Central memory CD8-positive, alpha-beta T cell (primary cell): ENCODE measurements at regions not wholly inside any gene's neighbourhood (a gene's known extent, or its start where the extent isn't known, plus 50 kb on each side); places are given as distances from the start of the nearest gene placed in this dataset.
"Not testable (repeated sequence)": the region's sequence is repeated elsewhere in the genome, so short reads cannot be mapped to it uniquely, and the experiment has no call there.

Experiments
- ATAC-seq: fragments of 150-1000 bp; cut with Tn5 transposase; replicated peaks from 2 replicates; pipeline ENCODE4 v1.10.0; 2022; ENCODE audit warnings: mild to moderate bottlenecking, moderate FRiP score, moderate number of reproducible peaks; ENCODE audit not compliant: poor library complexity, severe bottlenecking; ENCODE audit errors: extremely low read depth
- DNase-seq, 2 donors: peaks; one replicate each; pipeline ENCODE4 v3.0.0; 2021; ENCODE audit warnings: low spot score in 2 of 2
- H3K27ac Mint-ChIP-seq: one replicate; pipeline ENCODE4 v1.8.0; 2022; ENCODE audit warnings: low read depth, mild to moderate bottlenecking, moderate library complexity, mixed read lengths
- H3K27me3 Mint-ChIP-seq: one replicate; pipeline ENCODE4 v1.8.0; 2022; ENCODE audit warnings: mixed read lengths
- H3K36me3 Mint-ChIP-seq: one replicate; pipeline ENCODE4 v1.8.0; 2022; ENCODE audit warnings: mild to moderate bottlenecking, moderate library complexity, mixed read lengths; ENCODE audit not compliant: insufficient read depth
- H3K4me1 Mint-ChIP-seq: one replicate; pipeline ENCODE4 v1.8.0; 2022; ENCODE audit warnings: mixed read lengths
- H3K4me3 Mint-ChIP-seq: one replicate; pipeline ENCODE4 v1.8.0; 2022; ENCODE audit warnings: mild to moderate bottlenecking, moderate library complexity, mixed read lengths
- H3K9me3 Mint-ChIP-seq: one replicate; pipeline ENCODE4 v1.8.0; 2022; ENCODE audit warnings: mixed read lengths

DNA sequence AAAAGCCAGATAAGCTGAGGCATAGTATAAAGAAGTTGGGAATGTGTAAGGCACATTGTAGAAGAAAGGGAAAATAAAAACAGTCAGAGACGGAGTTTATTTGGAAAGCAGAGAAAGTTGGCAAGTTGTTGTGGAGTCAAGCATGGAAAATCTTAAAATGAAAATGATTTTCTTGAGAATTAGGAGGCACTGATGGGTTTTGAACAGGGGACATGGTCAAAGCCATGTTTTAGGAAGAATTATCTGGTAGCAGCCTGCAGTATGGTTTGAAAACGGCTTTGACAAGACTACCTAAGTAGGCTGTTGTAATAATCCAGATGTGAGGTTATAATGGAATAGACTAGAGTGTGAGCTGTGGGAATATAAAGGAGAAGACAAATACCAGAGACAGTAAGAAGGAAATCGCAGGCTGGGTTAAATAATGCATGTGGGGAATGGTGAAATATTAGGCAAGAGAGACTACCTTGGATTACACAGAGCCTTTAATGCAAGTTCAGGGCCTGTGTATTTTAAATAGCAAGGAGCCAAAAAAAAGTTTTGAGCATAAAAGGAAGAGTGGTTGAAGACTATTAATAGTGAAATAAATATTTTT is 130.4 kb upstream of the MEOX2 start:
- peaks cover 18% of the 10 kb centered on the region for H3K9me3 Mint-ChIP-seq
- H3K4me3 Mint-ChIP-seq: no peak overlapping the region
- no peak overlapping the region for H3K27ac Mint-ChIP-seq
- no peaks in the 10 kb centered on the region for H3K36me3 Mint-ChIP-seq
- ATAC-seq: no peak
- no peaks in the 10 kb centered on the region for H3K27me3 Mint-ChIP-seq
- DNase-seq: no peak
- no peaks in the 10 kb centered on the region for H3K4me1 Mint-ChIP-seq

DNA sequence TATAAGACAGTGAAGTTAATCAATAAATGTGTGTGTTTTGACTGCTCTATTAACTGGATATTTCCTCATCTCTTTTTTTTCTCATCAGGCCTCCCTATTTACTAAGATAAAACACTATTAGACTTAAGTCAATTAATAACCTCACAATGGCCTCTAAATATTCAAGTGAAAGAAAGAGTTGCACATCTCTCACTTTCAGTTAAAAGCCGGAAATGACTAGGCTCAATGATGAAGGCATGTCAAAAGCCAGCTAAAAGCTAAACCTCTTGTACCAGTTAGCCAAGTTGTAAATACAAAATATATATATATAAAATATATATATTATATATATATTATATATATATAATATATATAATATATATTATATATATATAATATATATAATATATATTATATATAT is 127.0 kb upstream of the MEOX2 start:
- H3K9me3 Mint-ChIP-seq: peaks cover 28% of the 10 kb centered on the region
- DNase-seq (no peak), ATAC-seq (no peak)
- H3K27ac Mint-ChIP-seq: no peak overlapping the region
- no peaks in the 10 kb centered on the region for H3K27me3 Mint-ChIP-seq
- no peaks in the 10 kb centered on the region for H3K4me1 Mint-ChIP-seq
- H3K36me3 Mint-ChIP-seq: no peaks in the 10 kb centered on the region
- no peak overlapping the region for H3K4me3 Mint-ChIP-seq

DNA sequence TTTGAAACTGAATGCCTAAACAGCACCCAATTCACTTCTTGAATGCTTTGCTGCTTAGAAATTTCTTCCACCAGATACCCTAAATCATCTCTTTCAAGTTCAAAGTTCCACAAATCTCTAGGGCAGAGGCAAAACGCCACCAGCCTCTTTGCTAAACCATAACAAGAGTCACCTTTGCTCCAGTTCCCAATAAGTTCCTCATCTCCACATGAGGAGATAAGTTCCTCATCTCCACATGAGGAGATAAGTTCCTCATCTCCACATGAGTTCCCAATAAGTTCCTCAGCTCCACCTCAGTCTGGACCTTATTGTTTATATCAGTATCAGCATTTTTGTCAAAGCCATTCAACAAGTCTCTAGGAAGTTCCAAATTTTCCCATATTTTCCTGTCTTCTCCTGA is 123.9 kb upstream of the MEOX2 start:
- not testable (repeated sequence) for H3K4me1 Mint-ChIP-seq, H3K27me3 Mint-ChIP-seq, H3K36me3 Mint-ChIP-seq, ATAC-seq, H3K4me3 Mint-ChIP-seq, H3K27ac Mint-ChIP-seq, DNase-seq
- H3K9me3 Mint-ChIP-seq: peaks cover 23% of the 10 kb centered on the region

DNA sequence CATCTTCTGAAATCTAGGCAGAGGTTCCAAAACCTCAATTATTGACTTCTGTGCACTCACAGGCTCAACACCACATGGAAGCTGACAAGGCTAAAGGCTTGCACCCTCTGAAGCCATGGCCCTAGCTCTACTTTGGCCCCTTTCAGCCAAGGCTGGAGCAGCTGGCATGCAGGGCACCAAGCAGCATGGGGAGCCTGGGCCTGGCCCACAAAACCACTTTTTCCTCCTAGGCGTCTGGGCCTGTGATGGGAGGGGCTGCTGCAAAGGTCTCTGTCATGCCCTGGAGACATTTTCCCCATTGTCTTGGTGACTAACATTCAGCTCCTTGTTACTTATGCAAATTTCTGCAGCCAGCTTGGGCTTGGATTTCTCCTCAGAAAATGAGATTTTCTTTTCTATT is 123.5 kb upstream of the MEOX2 start:
- not testable (repeated sequence) for H3K4me1 Mint-ChIP-seq, DNase-seq, H3K4me3 Mint-ChIP-seq, ATAC-seq, H3K36me3 Mint-ChIP-seq, H3K27me3 Mint-ChIP-seq, H3K27ac Mint-ChIP-seq
- H3K9me3 Mint-ChIP-seq: peaks cover 23% of the 10 kb centered on the region

DNA sequence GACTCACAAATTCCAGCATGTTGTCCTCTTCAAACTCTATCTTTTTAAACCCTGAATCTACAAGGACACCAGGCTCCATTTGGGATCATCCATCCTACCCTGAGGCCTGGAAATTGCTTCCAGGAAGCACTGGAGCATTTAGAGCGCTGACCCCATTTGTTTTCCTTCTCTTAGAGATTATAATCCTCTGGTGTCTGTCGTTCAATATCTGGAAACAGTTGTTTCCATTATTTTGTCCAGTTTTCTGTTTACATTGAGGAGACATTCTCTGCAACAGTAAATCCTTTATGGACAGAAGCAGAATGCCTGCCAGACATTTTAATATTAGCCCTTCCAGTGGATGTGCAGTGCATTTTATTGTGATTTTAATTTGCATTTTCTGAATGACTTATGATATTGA is 119.4 kb upstream of the MEOX2 start:
- Mint-ChIP-seq H3K4me1 (no peaks in the 10 kb centered on the region), H3K27me3 (no peaks in the 10 kb centered on the region), H3K36me3 (no peaks in the 10 kb centered on the region), H3K9me3 (peaks cover 26% of the 10 kb centered on the region), H3K4me3 (no peak overlapping the region), H3K27ac (no peak overlapping the region)
- ATAC-seq: no peak
- no peak for DNase-seq

DNA sequence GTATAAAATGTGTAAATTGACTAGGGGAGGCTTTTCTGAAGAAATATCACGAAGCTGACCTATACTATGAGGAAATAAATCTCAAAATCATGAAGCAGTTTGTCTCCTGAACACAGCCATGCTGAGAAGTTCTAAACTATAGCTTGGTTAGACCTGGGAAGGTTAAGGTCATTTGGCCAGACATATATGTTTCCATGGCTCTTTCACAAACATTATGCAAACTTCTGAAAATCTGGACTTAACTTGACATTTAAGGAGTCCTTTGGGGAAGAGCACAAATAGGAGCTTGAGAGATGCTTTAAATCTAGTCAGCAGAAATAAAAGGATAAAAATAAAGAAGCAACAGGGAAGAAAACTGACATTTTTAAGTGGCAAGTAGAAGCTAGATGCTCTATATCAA is 115.9 kb upstream of the MEOX2 start:
- no peak for DNase-seq
- no peaks in the 10 kb centered on the region for H3K36me3 Mint-ChIP-seq

DNA sequence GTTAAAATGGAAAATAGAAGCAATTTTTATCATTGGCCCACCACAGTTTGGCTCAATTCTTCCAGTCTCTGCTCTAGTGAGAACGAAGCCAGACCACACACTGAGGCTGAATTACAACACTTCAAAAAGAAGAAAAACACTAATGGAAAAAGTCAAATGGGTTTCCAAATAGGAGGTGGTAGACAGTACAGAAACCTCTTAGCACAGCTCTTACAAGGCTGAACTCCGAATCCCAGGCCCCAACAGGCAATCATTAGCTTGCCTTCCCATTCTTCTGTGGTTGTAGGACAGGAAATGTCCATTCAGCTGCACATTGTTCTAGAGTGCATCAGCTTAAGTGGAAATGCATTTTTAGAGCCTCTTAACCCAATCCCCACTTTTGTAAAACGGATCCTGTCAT is 115.1 kb upstream of the MEOX2 start:
- Mint-ChIP-seq H3K4me1 (no peaks in the 10 kb centered on the region), H3K27me3 (no peaks in the 10 kb centered on the region), H3K36me3 (no peaks in the 10 kb centered on the region), H3K4me3 (no peak overlapping the region), H3K9me3 (peaks cover 15% of the 10 kb centered on the region), H3K27ac (no peak overlapping the region)
- ATAC-seq: no peak
- no peak for DNase-seq

More for the DNA sequence above, 115.9 kb upstream of the MEOX2 start:
- Mint-ChIP-seq H3K27me3 (no peaks in the 10 kb centered on the region), H3K9me3 (peaks cover 15% of the 10 kb centered on the region), H3K27ac (no peak overlapping the region), H3K4me1 (no peaks in the 10 kb centered on the region), H3K4me3 (no peak overlapping the region)
- no peak for ATAC-seq

DNA sequence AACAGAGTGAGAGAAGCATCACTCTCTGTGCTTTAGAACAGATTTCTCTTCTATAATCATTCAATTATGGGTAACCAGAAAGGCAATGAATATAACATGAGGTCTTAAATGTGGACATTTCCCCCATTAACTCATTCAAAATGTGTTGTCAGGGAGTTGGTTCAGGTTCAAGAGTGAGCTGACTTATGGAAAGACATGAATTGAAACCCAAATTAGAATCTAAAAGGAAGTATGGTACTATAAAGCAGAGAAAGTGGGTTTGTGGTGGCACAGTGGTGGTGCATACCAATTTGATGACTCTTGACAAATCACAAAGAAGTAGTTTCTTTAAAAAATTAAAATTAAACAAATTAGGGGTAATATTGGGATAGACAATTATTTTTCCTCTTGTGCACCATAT is 114.6 kb upstream of the MEOX2 start:
- no peaks in the 10 kb centered on the region for H3K36me3 Mint-ChIP-seq
- H3K9me3 Mint-ChIP-seq: peaks cover 15% of the 10 kb centered on the region
- ATAC-seq (no peak), DNase-seq (no peak)
- H3K4me1 Mint-ChIP-seq: no peaks in the 10 kb centered on the region
- no peak overlapping the region for H3K27ac Mint-ChIP-seq
- H3K4me3 Mint-ChIP-seq: no peak overlapping the region
- no peaks in the 10 kb centered on the region for H3K27me3 Mint-ChIP-seq

DNA sequence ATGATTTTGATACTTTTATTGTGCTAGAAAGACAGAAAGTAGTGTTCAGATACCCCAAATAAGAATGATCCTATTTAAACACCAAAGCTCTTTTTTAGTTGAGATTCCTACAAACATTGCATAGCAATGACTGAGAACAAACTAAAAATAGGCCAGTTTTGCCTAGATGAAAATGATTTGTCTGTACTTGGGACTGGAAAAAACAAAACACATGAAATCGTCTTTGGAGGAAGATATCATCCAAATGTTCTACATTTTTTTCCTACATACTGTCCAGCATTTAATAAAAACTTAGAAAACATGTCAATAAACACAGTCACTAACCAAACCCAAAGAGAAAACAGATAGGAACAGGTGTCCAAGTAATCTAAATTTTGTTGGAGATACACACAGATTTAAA is 111.6 kb upstream of the MEOX2 start:
- H3K27ac Mint-ChIP-seq: no peak overlapping the region
- no peak for DNase-seq

DNA sequence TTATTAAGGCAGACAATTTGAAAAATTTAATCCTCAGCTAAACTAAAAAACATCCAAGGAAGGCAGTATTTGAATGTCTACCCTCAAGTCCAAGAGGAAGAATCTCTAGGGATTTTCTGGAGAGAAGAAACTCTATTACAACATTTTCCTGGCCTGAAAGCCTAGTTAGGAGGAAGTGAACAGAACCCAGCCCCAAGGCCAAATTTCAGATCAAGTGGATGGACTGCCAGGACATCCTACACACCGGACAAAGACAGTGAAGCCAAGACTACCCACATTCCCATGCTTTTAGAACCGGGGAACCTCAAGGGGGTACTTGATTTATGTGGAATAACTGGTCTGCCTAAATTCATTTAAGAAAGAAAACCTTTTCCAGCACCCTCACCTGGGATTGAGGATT is 108.9 kb upstream of the MEOX2 start:
- H3K4me1 Mint-ChIP-seq: no peaks in the 10 kb centered on the region
- H3K27ac Mint-ChIP-seq: no peak overlapping the region
- ATAC-seq: no peak
- no peaks in the 10 kb centered on the region for H3K27me3 Mint-ChIP-seq
- no peaks in the 10 kb centered on the region for H3K36me3 Mint-ChIP-seq
- no peak for DNase-seq
- H3K4me3 Mint-ChIP-seq: no peak overlapping the region
- peaks cover 5% of the 10 kb centered on the region for H3K9me3 Mint-ChIP-seq

More for the DNA sequence above, 111.6 kb upstream of the MEOX2 start:
- ATAC-seq: no peak
- no peaks in the 10 kb centered on the region for H3K27me3 Mint-ChIP-seq
- H3K9me3 Mint-ChIP-seq: peaks cover 5% of the 10 kb centered on the region
- H3K4me3 Mint-ChIP-seq: no peak overlapping the region
- H3K36me3 Mint-ChIP-seq: no peaks in the 10 kb centered on the region
- no peaks in the 10 kb centered on the region for H3K4me1 Mint-ChIP-seq

DNA sequence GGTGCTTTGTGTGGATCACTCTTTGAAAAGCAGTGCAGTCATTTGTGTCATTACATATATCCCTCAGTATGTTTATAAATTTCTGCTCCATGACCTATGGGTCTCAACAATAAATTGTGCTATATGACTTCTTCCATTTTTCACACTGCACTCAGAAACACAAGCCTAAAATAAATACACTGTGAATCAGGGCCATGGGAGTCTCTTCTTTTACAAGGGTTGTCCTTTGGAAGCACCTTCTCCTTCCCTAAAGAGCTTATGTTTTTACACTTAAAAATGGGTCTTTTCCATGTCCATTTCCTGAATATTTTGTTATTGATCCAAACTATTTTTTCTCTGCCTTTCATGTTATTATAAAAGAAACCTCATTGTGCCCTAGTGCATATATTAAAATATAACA is 108.3 kb upstream of the MEOX2 start:
- H3K27me3 Mint-ChIP-seq: no peaks in the 10 kb centered on the region
- H3K36me3 Mint-ChIP-seq: peaks cover 2% of the 10 kb centered on the region
- H3K4me1 Mint-ChIP-seq: no peaks in the 10 kb centered on the region
- DNase-seq (no peak), ATAC-seq (no peak)
- no peak overlapping the region for H3K27ac Mint-ChIP-seq
- H3K9me3 Mint-ChIP-seq: peaks cover 3% of the 10 kb centered on the region
- no peak overlapping the region for H3K4me3 Mint-ChIP-seq

DNA sequence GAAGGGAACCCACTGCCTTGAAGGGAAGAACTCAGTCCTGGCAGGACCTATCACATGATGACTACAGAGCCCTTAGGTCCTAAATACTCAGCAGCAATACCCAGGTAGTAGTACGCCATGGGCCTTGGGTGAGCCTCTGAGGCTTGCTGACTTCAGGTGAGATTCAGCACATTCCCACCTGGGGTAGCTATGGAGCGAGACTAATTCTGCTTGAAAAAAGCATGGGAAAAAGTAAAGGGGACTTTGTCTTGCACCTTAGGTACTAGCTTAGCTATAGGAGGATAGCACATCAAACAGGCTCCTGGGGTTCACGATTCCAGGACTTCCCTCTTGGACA is 98.2 kb upstream of the MEOX2 start:
- DNase-seq (no peak), ATAC-seq (no peak)
- H3K4me1 Mint-ChIP-seq: no peaks in the 10 kb centered on the region
- H3K27me3 Mint-ChIP-seq: no peaks in the 10 kb centered on the region
- peaks cover 23% of the 10 kb centered on the region for H3K9me3 Mint-ChIP-seq
- no peaks in the 10 kb centered on the region for H3K36me3 Mint-ChIP-seq
- H3K27ac Mint-ChIP-seq: no peak overlapping the region
- H3K4me3 Mint-ChIP-seq: no peak overlapping the region

DNA sequence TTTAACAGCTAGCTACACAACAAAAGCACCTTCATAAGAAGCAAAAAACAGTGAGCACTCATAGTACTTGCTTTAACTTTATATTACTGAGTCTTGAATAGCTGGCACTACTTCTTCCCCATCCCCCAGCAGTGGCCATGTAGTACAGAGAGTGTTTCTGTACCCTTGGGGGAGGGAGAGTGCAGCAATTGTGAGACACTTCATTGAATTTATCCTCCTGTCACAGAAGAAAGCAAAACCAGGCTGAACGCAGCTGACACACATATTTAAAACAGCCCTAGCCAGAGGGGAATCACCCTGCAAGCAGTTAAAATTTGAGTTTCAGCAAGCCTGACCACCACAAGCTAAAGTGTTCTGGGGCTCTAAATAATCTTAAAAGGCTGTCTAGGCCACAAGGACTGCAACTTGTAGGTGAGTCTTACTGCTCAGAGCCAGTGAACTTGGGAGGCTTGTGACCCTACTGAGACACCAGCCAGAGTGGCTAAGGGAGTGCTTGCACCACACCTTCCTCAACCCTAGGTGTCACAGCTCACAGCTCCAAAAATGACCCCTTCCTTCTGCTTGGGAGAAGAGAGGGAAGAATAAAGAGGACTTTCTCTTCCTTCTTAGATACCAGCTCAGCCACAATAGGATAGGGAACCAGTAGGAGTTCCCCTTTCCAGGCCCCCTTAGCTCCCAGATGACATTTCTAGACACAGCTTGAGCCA is 97.7 kb upstream of the MEOX2 start:
- Mint-ChIP-seq H3K4me1 (no peaks in the 10 kb centered on the region), H3K4me3 (no peak overlapping the region), H3K27ac (no peak overlapping the region), H3K9me3 (peaks cover 23% of the 10 kb centered on the region), H3K27me3 (no peaks in the 10 kb centered on the region), H3K36me3 (no peaks in the 10 kb centered on the region)
- no peak for ATAC-seq
- no peak for DNase-seq
